ENCODE measurements at regions not wholly inside any gene's neighbourhood (a gene's known extent, or its start where the extent isn't known, plus 50 kb on each side); places are given as distances from the start of the nearest gene placed in this dataset.

DNA sequence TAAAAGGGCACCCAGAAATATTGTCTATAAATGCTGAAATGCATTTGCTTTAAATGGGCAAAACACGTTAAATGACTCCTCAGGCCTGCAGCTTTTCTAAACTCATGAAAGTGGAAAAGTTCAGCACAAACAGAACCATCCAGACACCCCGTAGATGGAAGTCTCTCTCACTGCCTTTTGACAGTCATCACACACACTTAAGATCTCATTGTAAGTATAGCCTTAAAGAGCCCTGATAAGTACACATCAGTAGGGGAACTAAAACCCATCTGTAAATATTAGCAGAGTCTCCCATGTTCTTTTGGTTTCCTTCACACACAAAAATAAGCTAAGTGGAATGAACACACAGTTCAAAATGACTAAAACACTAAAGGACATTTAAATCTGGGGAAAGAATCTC is 166.7 kb downstream of the LTN1 start:
- Histone ChIP-seq H3K9me3 (ENCODE audit: control insufficient read depth, insufficient read depth, low read length) (no peaks in the 10 kb centered on the region), H3K27me3 (ENCODE audit: control insufficient read depth, low read length) (0 out of 2 replicates have a peak, but pooled peaks cover 2% of the 10 kb centered on the region), H3K9me2 (replicated peaks; ENCODE audit: control insufficient read depth, low read length) (no peaks in the 10 kb centered on the region), H3F3A (ENCODE audit: control insufficient read depth, insufficient read depth) (no peaks in the 10 kb centered on the region), H4K20me1 (ENCODE audit: control insufficient read depth, insufficient read depth, low read depth, low read length) (no peaks in the 10 kb centered on the region), H3K79me2 (ENCODE audit: control insufficient read depth, low read length) (no peaks in the 10 kb centered on the region), H3K4me1 (ENCODE audit: control insufficient read depth, low read length) (no peaks in the 10 kb centered on the region), H3K4me2 (ENCODE audit: low read length) (no peak overlapping the region), H3K27ac (ENCODE audit: low read depth, low read length) (no peak overlapping the region), H3K36me3 (ENCODE audit: control insufficient read depth, low read length) (no peaks in the 10 kb centered on the region), H3K4me3 (ENCODE audit: low read length) (no peak overlapping the region)
- no peak for TF ChIP-seq EZH2phosphoT487 (IDR thresholded peaks at IDR 0.05; ENCODE audit: borderline replicate concordance, low read length)
- TF ChIP-seq, protein P1, sequence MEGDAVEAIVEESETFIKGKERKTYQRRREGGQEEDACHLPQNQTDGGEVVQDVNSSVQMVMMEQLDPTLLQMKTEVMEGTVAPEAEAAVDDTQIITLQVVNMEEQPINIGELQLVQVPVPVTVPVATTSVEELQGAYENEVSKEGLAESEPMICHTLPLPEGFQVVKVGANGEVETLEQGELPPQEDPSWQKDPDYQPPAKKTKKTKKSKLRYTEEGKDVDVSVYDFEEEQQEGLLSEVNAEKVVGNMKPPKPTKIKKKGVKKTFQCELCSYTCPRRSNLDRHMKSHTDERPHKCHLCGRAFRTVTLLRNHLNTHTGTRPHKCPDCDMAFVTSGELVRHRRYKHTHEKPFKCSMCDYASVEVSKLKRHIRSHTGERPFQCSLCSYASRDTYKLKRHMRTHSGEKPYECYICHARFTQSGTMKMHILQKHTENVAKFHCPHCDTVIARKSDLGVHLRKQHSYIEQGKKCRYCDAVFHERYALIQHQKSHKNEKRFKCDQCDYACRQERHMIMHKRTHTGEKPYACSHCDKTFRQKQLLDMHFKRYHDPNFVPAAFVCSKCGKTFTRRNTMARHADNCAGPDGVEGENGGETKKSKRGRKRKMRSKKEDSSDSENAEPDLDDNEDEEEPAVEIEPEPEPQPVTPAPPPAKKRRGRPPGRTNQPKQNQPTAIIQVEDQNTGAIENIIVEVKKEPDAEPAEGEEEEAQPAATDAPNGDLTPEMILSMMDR (IDR thresholded peaks at IDR 0.05; ENCODE audit: low read depth, low read length, poor library complexity, severe bottlenecking): no peak

DNA sequence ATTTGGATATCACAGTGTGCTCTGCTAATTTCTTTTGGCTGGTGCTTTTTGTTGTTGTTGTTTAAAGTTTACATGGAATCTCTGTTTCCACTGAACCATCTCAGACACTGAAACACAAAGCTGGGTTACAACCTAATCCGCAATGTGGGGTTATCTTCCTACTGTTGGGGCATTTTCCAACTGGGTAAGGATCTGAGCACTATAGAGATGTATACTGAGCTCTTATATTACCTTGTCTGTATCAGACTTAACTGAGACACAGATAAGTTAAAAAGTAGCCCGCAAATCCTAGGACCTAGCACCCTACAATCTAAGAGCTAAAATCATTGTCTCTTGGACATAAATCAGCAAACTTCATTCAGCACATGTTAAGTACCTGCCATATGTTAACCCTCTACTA is 169.2 kb downstream of the LTN1 start:
- no peaks in the 10 kb centered on the region for H3F3A ChIP-seq (ENCODE audit: control insufficient read depth, insufficient read depth)
- no peaks in the 10 kb centered on the region for H3K79me2 ChIP-seq (ENCODE audit: control insufficient read depth, low read length)
- H3K4me3 ChIP-seq (ENCODE audit: low read length): no peak overlapping the region
- H3K27ac ChIP-seq (ENCODE audit: low read depth, low read length): no peak overlapping the region
- no peaks in the 10 kb centered on the region for H3K9me3 ChIP-seq (ENCODE audit: control insufficient read depth, insufficient read depth, low read length)
- 0 out of 2 replicates have a peak, but pooled peaks cover 2% of the 10 kb centered on the region for H3K27me3 ChIP-seq (ENCODE audit: control insufficient read depth, low read length)
- no peak overlapping the region for H3K4me2 ChIP-seq (ENCODE audit: low read length)
- H3K36me3 ChIP-seq (ENCODE audit: control insufficient read depth, low read length): no peaks in the 10 kb centered on the region
- no peaks in the 10 kb centered on the region for H4K20me1 ChIP-seq (ENCODE audit: control insufficient read depth, insufficient read depth, low read depth, low read length)
- TF ChIP-seq, protein P1 (IDR thresholded peaks at IDR 0.05; ENCODE audit: low read depth, low read length, poor library complexity, severe bottlenecking): no peak
- TF ChIP-seq EZH2phosphoT487 (IDR thresholded peaks at IDR 0.05; ENCODE audit: borderline replicate concordance, low read length): no peak
- H3K4me1 ChIP-seq (ENCODE audit: control insufficient read depth, low read length): no peaks in the 10 kb centered on the region
- H3K9me2 ChIP-seq (replicated peaks; ENCODE audit: control insufficient read depth, low read length): no peaks in the 10 kb centered on the region

DNA sequence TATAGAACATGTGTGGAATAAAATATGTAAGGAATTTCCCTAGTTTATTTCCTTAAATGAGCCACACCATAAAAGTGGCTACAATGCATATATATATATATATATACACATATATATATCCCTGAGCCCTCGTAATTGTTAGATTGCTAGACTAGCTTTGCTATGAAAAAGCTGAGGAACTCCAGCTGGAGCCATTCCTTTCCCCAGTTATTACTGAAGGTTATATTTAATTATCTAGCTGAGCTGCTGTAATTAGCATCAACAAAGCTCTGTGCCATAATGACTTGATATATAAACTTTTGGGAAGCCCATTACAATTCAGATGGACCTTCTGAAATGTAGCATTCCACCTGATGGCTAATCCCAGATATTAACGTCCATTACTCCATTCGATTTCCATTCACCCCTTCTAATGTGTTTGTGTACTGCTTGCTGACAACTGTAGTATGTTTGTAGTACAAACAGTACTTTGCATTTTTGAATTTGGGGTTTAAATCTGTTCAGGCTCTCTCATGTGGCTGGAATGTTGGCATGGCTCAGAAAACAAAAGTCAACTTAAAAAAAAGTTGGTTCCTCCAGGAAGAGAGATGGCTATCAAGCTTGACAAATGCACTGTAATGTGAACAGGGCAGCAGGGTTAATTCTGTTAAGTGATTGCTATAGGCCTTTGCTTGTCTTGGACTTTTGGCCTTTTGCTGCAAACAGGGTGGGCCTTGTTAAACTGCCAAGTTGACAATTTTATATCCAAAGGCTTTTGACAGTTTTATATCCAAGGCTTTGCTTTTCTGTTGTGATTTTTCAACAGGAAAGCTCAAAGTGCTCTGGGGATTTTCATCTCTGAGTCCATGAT is 170.0 kb downstream of the LTN1 start:
- Histone ChIP-seq H3K4me2 (ENCODE audit: low read length) (no peak overlapping the region), H4K20me1 (ENCODE audit: control insufficient read depth, insufficient read depth, low read depth, low read length) (no peaks in the 10 kb centered on the region), H3K27me3 (ENCODE audit: control insufficient read depth, low read length) (0 out of 2 replicates have a peak, but pooled peaks cover 2% of the 10 kb centered on the region), H3K36me3 (ENCODE audit: control insufficient read depth, low read length) (no peaks in the 10 kb centered on the region), H3F3A (ENCODE audit: control insufficient read depth, insufficient read depth) (no peaks in the 10 kb centered on the region), H3K27ac (ENCODE audit: low read depth, low read length) (no peak overlapping the region), H3K4me3 (ENCODE audit: low read length) (no peak overlapping the region), H3K4me1 (ENCODE audit: control insufficient read depth, low read length) (no peaks in the 10 kb centered on the region), H3K9me3 (ENCODE audit: control insufficient read depth, insufficient read depth, low read length) (no peaks in the 10 kb centered on the region), H3K79me2 (ENCODE audit: control insufficient read depth, low read length) (no peaks in the 10 kb centered on the region), H3K9me2 (replicated peaks; ENCODE audit: control insufficient read depth, low read length) (no peaks in the 10 kb centered on the region)
- TF ChIP-seq, protein P1 (IDR thresholded peaks at IDR 0.05; ENCODE audit: low read depth, low read length, poor library complexity, severe bottlenecking): no peak
- TF ChIP-seq EZH2phosphoT487 (IDR thresholded peaks at IDR 0.05; ENCODE audit: borderline replicate concordance, low read length): no peak
